ELR (cell line): ENCODE measurements at regions not wholly inside any gene's neighbourhood (a gene's known extent, or its start where the extent isn't known, plus 50 kb on each side); places are given as distances from the start of the nearest gene placed in this dataset.
A peak's percentile ranks its signal among the peaks of the same experiment; 100 is the strongest.

Experiments
- DNase-seq: peaks from one replicate; pipeline ENCODE4 v3.0.0-alpha.2; 2015; ENCODE audit warnings: low read depth

DNA sequence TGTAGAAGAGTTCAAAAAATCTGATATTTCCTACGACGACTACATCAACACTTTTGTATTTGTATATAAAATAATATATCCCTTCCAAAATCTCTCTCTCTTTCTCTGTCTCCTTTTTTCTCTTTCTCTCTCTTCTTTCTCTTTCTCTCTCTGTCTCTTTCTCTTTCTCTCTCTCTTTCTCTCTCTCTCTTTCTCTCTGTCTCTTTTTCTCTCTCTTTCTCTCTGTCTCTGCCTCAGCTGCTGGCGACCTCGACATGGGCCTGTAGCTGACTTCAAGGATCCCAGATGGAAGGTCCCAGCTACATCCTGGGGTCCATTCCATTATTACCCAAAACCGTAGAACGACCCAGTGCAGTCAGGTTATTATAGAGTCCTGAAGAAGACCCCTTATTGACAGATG, 90.0 kb downstream of the CD24 start:
- DNase-seq, result no peak

- no peak for DNase-seq
Observed at GRCh38 chr6:106883808-106884262, 90.7 kb downstream of the CD24 start.

DNA sequence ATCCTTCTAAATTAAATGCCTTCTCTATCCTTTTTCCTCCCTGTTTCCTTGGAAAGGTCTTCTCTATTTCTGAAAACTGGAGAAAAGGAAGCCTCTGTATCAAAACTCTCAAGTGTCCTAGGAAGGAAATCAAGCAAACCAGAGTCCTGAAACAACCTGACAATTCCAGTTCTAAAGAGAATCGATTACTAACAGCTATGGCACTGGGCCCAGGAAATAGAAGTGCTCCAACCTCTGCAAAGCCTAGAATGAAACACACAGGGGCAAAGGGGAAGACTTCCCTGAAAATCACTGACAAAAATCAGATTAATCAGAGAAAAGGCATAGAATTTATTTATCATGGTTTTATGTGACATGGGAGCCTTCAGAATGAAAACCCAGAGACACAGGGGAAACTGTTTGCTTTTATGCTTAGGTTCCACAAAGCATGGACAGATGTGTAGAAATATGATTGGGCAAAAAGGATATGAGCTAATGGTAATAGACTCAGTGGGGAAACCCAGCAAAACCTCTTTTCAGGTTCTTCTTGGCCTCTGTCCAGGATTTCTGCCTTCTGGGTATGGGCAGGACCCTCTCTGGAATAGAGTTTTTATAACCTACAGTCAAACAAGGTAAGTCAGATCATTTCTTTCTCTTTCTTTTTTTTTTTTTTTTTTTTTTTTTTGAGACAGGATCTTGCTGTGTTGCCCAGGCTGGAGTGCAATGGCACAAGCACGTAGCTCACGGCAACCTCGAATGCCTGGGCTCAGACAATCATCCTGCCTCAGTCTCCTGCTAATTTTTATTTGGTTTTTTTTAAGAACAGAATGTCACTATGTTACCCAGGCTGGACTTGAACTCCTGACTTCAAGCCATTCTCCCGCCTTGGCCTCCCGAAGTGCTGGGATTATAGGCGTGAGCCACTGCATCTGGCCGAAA, 91.7 kb downstream of the CD24 start:
- no peak for DNase-seq

GRCh38 chr6:106882138-106882537, 92.4 kb downstream of the CD24 start:
- DNase-seq, result no peak

- no peak for DNase-seq
Observed at GRCh38 chr6:106880952-106881351, 93.6 kb downstream of the CD24 start.

DNA sequence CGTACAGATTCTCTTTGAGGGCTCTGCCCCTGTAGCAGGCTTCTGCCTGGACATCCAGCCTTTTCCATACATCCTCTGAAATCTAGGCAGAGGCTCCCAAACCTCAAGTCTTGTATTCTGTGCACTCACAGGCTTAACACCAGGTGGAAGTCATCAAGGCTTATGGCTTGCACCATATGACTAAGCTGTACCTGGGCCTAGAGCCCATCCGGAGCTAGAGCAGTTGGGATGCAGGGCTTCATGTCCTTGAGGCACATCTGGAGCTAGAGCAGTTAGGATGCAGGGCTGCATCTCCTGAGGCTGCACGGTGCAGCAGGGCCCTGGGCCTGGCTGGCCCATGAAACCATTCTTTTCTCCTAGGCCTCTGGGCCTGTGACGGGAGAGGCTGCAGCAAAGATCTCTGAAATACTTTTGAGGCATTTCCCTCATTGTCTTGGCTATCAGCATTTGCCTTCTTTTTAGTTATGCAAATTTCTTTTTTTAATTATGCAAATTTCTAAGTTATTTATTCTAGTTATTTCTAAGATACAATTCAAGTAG, 98.7 kb downstream of the CD24 start:
- DNase-seq, result no peak

DNA sequence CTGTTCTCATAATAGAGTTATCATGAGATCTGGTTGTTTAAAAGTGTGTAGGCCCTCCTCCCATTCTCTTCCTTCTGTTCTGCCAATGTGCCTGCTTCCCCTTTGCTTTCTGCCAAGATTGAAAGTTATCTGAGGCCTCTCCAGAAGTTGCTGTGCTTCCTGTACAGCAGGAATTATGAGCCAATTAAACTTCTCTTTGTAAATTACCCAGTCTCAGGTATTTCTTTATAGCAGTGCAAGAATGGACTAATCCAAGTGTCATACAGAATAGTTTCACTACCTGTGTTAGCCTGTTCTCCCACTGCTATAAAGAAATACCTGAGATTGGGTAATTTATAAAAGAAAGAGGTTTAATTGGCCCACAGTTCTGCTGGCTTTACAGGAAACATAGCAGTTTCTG, 100.0 kb downstream of the CD24 start:
- DNase-seq, result no peak

- peak; percentile 68 for DNase-seq
Observed at GRCh38 chr6:106872049-106872448, 102.5 kb downstream of the CD24 start.

DNA sequence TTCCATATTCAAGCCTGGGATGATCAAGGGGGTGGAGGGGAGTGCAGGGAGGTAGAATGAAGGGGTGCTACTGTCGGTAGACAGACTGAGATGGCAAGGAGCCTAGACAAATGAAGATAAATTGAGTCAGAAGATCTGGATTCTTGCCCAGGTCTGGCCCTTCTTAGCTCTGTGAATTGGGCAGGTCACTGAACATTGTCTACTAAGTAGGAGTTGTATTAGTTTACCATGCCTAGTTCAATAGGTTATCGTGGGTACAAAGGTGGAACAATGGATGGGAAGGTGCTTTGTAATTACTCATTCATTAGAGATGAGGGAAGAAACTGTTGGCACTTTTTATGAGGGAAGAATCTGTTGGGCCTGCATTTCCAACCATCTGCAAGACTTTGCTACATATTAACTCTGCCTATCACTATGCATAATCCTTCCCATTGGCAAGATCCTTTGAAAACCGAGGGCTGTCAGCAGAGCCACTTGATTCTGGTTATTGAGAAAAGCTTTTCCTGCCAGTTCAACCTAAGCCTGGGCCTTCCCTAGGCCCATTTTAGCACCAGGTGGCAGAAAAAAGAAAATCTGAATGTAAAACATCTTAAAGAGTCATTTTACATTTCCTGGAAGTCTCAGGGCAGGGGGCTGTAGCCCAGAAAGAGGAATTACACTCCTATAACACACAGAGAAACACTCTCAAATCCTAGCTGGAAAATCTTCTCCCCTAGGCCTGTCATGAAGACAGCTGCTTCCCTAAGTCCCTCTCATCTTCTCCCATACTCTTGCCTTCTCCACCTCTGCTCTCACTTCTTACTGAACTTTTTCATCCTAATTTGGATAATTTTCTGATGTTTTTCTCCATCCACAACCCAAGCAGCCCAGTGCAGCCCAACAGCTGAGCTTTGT, 103.5 kb downstream of the CD24 start:
- DNase-seq, result peak; percentile 47

- DNase-seq, result peak; percentile 95
Observed at GRCh38 chr6:106870069-106870468, 104.5 kb downstream of the CD24 start.

DNA sequence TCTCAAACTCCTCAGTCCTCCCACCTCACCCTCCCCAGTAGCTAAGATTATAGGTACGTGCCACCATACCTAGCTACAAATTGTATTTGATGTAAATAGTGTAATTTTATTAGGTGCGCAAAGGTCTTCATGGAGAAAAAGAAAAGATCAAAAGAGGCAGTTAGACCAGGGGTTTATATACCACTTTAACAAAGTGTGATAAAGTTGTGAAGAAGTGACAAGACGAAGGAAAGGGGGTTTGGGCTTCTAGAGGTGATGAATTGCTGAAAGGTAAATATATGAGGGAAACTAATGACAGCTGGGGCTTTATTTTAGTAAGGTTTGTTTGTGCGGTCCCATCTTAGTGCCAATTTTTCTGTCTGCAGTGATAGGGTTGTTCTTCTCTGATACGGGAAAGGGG, 105.3 kb downstream of the CD24 start:
- DNase-seq, result no peak

- no peak for DNase-seq
Observed at GRCh38 chr6:106866875-106867658, 107.5 kb downstream of the CD24 start.

DNA sequence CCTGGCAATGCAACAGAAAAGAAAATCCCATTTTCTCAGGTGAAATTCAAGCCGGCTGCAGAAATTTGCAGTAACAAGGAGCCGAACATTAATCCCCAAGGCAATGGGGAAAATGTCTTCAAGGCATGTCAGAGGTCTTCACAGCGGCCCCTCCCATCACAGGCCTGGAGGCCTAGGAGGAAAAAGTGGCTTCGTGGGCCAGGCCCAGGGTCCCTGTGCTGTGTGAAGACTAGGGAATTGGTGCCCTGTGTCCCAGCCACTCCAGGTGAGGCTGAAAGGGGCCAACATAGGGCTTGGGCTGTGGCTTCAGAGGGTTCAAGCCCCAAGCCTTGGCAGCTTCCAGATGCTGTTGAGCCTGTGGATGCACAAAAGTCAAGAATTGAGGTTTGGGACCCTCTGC, 111.7 kb downstream of the CD24 start:
- DNase-seq, result no peak

- DNase-seq, result no peak
Observed at GRCh38 chr6:106860940-106861339, 113.6 kb downstream of the CD24 start.

GRCh38 chr6:106858653-106859092, 115.9 kb downstream of the CD24 start:
- DNase-seq, result peak; percentile 87

GRCh38 chr6:106857771-106858652, 116.5 kb downstream of the CD24 start:
- no peak for DNase-seq

- DNase-seq, result peak; percentile 20
Observed at GRCh38 chr6:106857310-106857709, 117.2 kb downstream of the CD24 start.

DNA sequence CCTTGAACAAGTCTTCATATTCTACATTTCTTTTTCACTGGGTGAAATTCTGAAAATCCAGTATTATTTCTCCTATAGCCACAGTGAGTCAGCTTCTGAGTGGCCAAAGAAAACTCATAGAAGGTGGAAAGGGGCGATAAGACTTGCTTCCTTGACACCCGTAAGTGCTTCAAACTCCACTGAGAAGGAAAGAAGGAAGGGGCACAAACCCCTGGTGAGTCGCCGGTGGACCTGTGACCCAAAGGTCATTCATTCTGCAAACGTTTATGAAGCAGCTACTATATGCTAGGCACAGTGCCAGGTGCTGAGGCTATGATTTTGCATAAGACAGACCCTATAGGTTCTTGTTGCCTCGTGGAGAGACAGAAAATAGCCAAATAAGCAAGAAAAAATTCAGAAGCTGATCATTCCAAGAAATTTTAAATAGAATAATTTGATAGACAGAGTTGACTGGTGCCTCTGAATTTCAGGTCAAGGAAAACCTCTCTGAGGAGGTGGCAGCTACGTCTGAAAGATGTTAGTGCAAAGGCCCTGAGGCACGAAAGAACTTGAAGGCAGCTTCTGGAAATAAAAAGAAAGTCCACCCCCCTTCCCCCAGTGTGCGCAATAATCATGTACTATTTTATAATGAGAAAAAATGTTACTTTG, 118.2 kb downstream of the CD24 start:
- DNase-seq, result no peak

GRCh38 chr6:106855117-106855516, 119.4 kb downstream of the CD24 start:
- no peak for DNase-seq

DNA sequence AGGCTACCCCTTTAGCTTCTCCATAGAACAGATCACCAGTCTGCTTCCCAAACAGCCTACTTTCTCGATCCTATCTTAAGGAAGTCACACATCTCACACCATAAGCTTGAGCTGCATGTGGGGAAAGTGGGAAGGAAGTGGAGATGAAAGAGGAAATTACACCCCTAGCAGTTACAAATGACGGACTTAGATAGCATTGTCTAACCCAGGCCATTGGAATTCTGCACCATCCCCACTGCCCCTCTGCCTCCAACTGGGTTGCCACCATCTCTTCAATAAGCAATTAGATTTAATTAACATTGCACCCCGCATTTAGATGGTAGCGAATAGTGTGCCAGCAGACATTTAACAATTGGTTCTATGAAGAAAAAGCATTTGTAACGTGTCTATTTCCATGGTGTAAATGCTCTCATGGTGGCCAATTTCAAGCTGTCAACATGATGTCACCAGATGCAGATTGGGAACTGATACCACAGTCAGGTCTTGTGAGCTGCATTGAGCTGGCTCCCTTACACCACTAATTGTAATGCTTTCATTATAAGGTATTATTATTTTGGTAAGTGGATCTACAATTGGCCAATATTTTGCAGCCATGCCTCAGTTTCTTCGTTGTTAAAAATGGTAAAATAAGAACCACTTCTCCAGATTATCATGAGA, 124.7 kb downstream of the CD24 start:
- no peak for DNase-seq
